GM12878 (cell line): ENCODE measurements at regions not wholly inside any gene's neighbourhood (a gene's known extent, or its start where the extent isn't known, plus 50 kb on each side); places are given as distances from the start of the nearest gene placed in this dataset.

ENCODE experiments used
- ATAC-seq: fragments of 200-7000 bp; cut with Tn5 transposase; 3 replicates; pipeline ENCODE4 v1.9.1; 2020; ENCODE audit warnings: mild to moderate bottlenecking, moderate library complexity
- BruUV-seq: library from RNA; stranded (reverse); fragments of 400-500 nt; replicated peaks from 2 replicates; lab custom pipeline; 2021; lab: Mats Ljungman, UMichigan
- CTCF ChIA-PET: fragments of 300-600 bp; sonication (Branson Sonifier 250); formaldehyde crosslinking; extraction: SDS; loops from one replicate; lab custom pipeline; 2021; ENCODE audit warnings: inconsistent platforms; lab: Yijun Ruan, JAX
- POLR2A ChIA-PET: fragments of 350-600 bp; formaldehyde crosslinking; extraction: SDS; loops from one replicate; lab custom pipeline; 2021; ENCODE audit warnings: inconsistent platforms; lab: Charles Lee
- RAD21 ChIA-PET: fragments of 300-600 bp; sonication (Branson Sonifier 250); formaldehyde crosslinking; loops from one replicate; lab custom pipeline; 2023; ENCODE audit warnings: antibody characterized with exemption; ENCODE audit not compliant: unreplicated experiment; lab: Charles Lee
- SMC1A ChIA-PET: fragments of 300-600 bp; sonication (Branson Sonifier 250); formaldehyde crosslinking; loops from one replicate; lab custom pipeline; 2023; ENCODE audit not compliant: unreplicated experiment, uncharacterized antibody; lab: Charles Lee
- DNase-seq: peaks from one replicate; pipeline ENCODE4 v3.0.0-alpha.2; 2011; ENCODE audit warnings: low read depth, low spot score
- FAIRE-seq: peaks from 3 replicates; lab custom pipeline; 2011; peaks lifted over from hg19 to GRCh38; lab: Jason Lieb, UNC
- H2AFZ ChIP-seq: 2 replicates; pipeline ENCODE4 v1.6.0; 2011; ENCODE audit warnings: low read depth, low read length, control low read depth; ENCODE audit not compliant: control insufficient read depth
- H3K27ac ChIP-seq: 2 replicates; pipeline ENCODE4 v1.5.1; 2011; ENCODE audit warnings: control low read depth; ENCODE audit not compliant: control insufficient read depth, insufficient read depth
- H3K27me3 ChIP-seq, 2 experiments: replicated peaks in 1 of 2; 2 replicates each; pipeline versions ENCODE4 v1.6.0 to v1.6.1; 2011; ENCODE audit warnings: low read length in 1 of 2; ENCODE audit not compliant: control insufficient read depth in 2 of 2, insufficient read depth in 2 of 2
- H3K36me3 ChIP-seq, 2 experiments: 2 replicates each; pipeline ENCODE4 v1.5.1; 2011; ENCODE audit warnings: low read length in 1 of 2; ENCODE audit not compliant: control insufficient read depth in 2 of 2, insufficient read depth in 2 of 2
- H3K4me1 ChIP-seq: 2 replicates; pipeline ENCODE4 v1.6.1; 2011; ENCODE audit warnings: mild to moderate bottlenecking, low read length, moderate library complexity, mixed read lengths; ENCODE audit not compliant: control insufficient read depth, insufficient read depth
- H3K4me2 ChIP-seq: 2 replicates; pipeline ENCODE4 v1.6.0; 2011; ENCODE audit warnings: control low read depth; ENCODE audit not compliant: control insufficient read depth, insufficient read depth
- H3K4me3 ChIP-seq: fragments of 200-600 bp; sonication (generic); 2 replicates; pipeline ENCODE4 v1.5.1; 2016
- H3K79me2 ChIP-seq: 2 replicates; pipeline ENCODE4 v1.6.0; 2011; ENCODE audit warnings: low read length; ENCODE audit not compliant: control insufficient read depth, insufficient read depth
- H3K9ac ChIP-seq: 2 replicates; pipeline ENCODE4 v1.8.0; 2011; ENCODE audit warnings: low read length, control low read depth, mixed read lengths; ENCODE audit not compliant: control insufficient read depth, insufficient read depth
- H3K9me3 ChIP-seq: replicated peaks from 3 replicates; pipeline ENCODE4 v1.5.1; 2011; ENCODE audit warnings: mild to moderate bottlenecking, low read length; ENCODE audit not compliant: control insufficient read depth, insufficient read depth
- H4K20me1 ChIP-seq: 2 replicates; pipeline ENCODE4 v1.6.0; 2011; ENCODE audit not compliant: control insufficient read depth, insufficient read depth
- ATF7 ChIP-seq: fragments of 450-650 bp; IDR thresholded peaks from 2 replicates; pipeline ENCODE4 v1.6.1; 2016; ENCODE audit warnings: low read depth, mild to moderate bottlenecking
- CHD2 ChIP-seq: IDR thresholded peaks from 2 replicates; pipeline ENCODE4 v1.6.1; 2011; ENCODE audit warnings: low read depth, low read length, improper control_type of control experiment, borderline replicate concordance
- ELK1 ChIP-seq: IDR thresholded peaks from 2 replicates; pipeline ENCODE4 v1.6.1; 2012; ENCODE audit warnings: low read depth, low read length, improper control_type of control experiment
- ETV6 ChIP-seq, 2 experiments: fragments of 450-650 bp in 1 of 2; IDR thresholded peaks in 1 of 2; conservative IDR thresholded peaks in 1 of 2; 2 replicates each; pipeline ENCODE4 v1.6.1; 2014; ENCODE audit warnings: antibody characterized with exemption in 1 of 2, borderline replicate concordance in 1 of 2, low read depth in 1 of 2, mild to moderate bottlenecking in 1 of 2, moderate library complexity in 1 of 2
- GABPA ChIP-seq: IDR thresholded peaks from 2 replicates; pipeline ENCODE4 v1.6.1; 2014; ENCODE audit warnings: antibody characterized with exemption, low read depth, mild to moderate bottlenecking, inconsistent platforms
- HCFC1 ChIP-seq: fragments of 150-350 bp; IDR thresholded peaks from 2 replicates; pipeline ENCODE4 v1.6.1; 2014; ENCODE audit warnings: low read length
- MEF2A ChIP-seq: IDR thresholded peaks from 2 replicates; pipeline ENCODE4 v1.6.1; 2011; ENCODE audit warnings: low read depth, mild to moderate bottlenecking, low read length, moderate library complexity; ENCODE audit not compliant: insufficient read depth
- MTA3 ChIP-seq: IDR thresholded peaks from 2 replicates; pipeline ENCODE4 v1.6.1; 2012; ENCODE audit warnings: low read length, inconsistent platforms, borderline replicate concordance
- MXI1 ChIP-seq: fragments of 150-350 bp; IDR thresholded peaks from 2 replicates; pipeline ENCODE4 v1.6.1; 2011; ENCODE audit warnings: low read depth, mild to moderate bottlenecking, inconsistent platforms, low read length, improper control_type of control experiment
- NFYA ChIP-seq: IDR thresholded peaks from 2 replicates; pipeline ENCODE4 v1.6.1; 2011; ENCODE audit warnings: low read depth, mild to moderate bottlenecking, low read length, improper control_type of control experiment, borderline replicate concordance
- PAX8 ChIP-seq: fragments of 450-650 bp; IDR thresholded peaks from 2 replicates; pipeline ENCODE4 v1.6.1; 2017; ENCODE audit warnings: mild to moderate bottlenecking, moderate library complexity
- POU2F2 ChIP-seq: IDR thresholded peaks from 3 replicates; pipeline ENCODE4 v1.6.1; 2011; ENCODE audit warnings: low read depth, mild to moderate bottlenecking, low read length, borderline replicate concordance
- PRDM15 ChIP-seq: fragments of 450-650 bp; formaldehyde crosslinking; IDR thresholded peaks from 2 replicates; pipeline ENCODE4 v1.4.0; 2020; ENCODE audit warnings: mild to moderate bottlenecking, moderate library complexity
- RAD21 ChIP-seq: IDR thresholded peaks from 2 replicates; pipeline ENCODE4 v1.6.1; 2011; ENCODE audit warnings: mild to moderate bottlenecking, low read depth, low read length, moderate library complexity; ENCODE audit not compliant: insufficient read depth
- RB1 ChIP-seq: fragments of 450-650 bp; formaldehyde crosslinking; IDR thresholded peaks from 2 replicates; pipeline ENCODE4 v1.6.1; 2017; ENCODE audit warnings: mild to moderate bottlenecking, borderline replicate concordance
- RELB ChIP-seq: fragments of 450-650 bp; IDR thresholded peaks from 2 replicates; pipeline ENCODE4 v1.6.1; 2017; ENCODE audit warnings: low read depth, mild to moderate bottlenecking, moderate library complexity
- RFX5 ChIP-seq: IDR thresholded peaks from 2 replicates; pipeline ENCODE4 v1.6.1; 2011; ENCODE audit warnings: low read depth, low read length, improper control_type of control experiment
- SIN3A ChIP-seq: IDR thresholded peaks from 2 replicates; pipeline ENCODE4 v1.6.1; 2012; ENCODE audit warnings: low read depth, low read length, improper control_type of control experiment
- SIX5 ChIP-seq: IDR thresholded peaks from 2 replicates; pipeline ENCODE4 v1.6.1; 2011; ENCODE audit warnings: mild to moderate bottlenecking, low read depth, low read length, moderate library complexity; ENCODE audit not compliant: severe bottlenecking
- YBX1 ChIP-seq: fragments of 450-650 bp; IDR thresholded peaks from 2 replicates; pipeline ENCODE4 v1.6.1; 2016; ENCODE audit warnings: antibody characterized with exemption
- WGBS: methylation state at CpG from one replicate; pipeline ENCODE4 v1.1.6; 2016; ENCODE audit warnings: low lambda C conversion rate; ENCODE audit not compliant: insufficient replicate concordance, insufficient coverage; ENCODE audit errors: missing lambda C conversion rate; 5-methylcytosine and 5-hydroxymethylcytosine counted together
- in situ Hi-C: fragments of 300-500 bp; cut with MboI; formaldehyde crosslinking; loops from 9 replicates; pipeline ENCODE4 v1.14.3; 2018; ENCODE audit warnings: mixed read lengths
- intact Hi-C: fragments of 100-400 bp; cut with micrococcal nuclease; formaldehyde crosslinking; loops from one replicate; pipeline ENCODE4 v1.14.2; 2022; ENCODE audit not compliant: unreplicated experiment

- no peak for DNase-seq
- Histone ChIP-seq H2AFZ (no peak overlapping the region), H3K9me3 (no peaks in the 10 kb centered on the region; the same call in 2 of the 3 replicates), H3K36me3 (no peaks in the 10 kb centered on the region), H3K79me2 (no peaks in the 10 kb centered on the region), H3K27me3 (peaks cover 3 to 5% of the 10 kb centered on the region in 2 experiments; a peak in 3 of 4 replicates), H4K20me1 (no peaks in the 10 kb centered on the region), H3K4me1 (no peaks in the 10 kb centered on the region), H3K4me2 (no peak overlapping the region), H3K27ac (no peak overlapping the region), H3K9ac (no peak overlapping the region), H3K4me3 (no peak overlapping the region)
- ChIA-PET CTCF (no interaction called here), SMC1A (interaction anchor here (1.2 kb wide), 1 partner anchor 52 kb away, joined by 3 read pairs; no protein-coding TSS in a partner anchor), RAD21 (no interaction called here), POLR2A (no interaction called here)
- intact Hi-C loops, result loop anchor here (10.0 kb wide), 1 partner anchor 60 kb away; no protein-coding TSS in a partner anchor
- 50% methylated on average over 6 of the region's 6 CpGs for WGBS
- in situ Hi-C loops, result no loop called here
- TF ChIP-seq ETV6 (conservative IDR thresholded peaks at IDR 0.05 in 1 of 2, IDR thresholded peaks at IDR 0.05 in 1 of 2; ENCODE audit: borderline replicate concordance in 1 of 2, low read depth in 1 of 2) (no peak), CHD2 (no peak), ELK1 (no peak), SIN3A (no peak), MTA3 (no peak), RELB (no peak), PRDM15 (no peak), POU2F2 (no peak), SIX5 (no peak), RFX5 (no peak), RB1 (no peak), MEF2A (no peak), MXI1 (no peak), ATF7 (no peak), HCFC1 (no peak), RAD21 (no peak), GABPA (no peak), NFYA (no peak), PAX8 (no peak), YBX1 (no peak)
- BruUV-seq, result no TSS peak
- no peak for FAIRE-seq
- ATAC-seq, result no peak
These were observed 51.3 kb upstream of the CCL1 start for GRCh38 chr17:34414339-34414738.
